ENCODE measurements at regions not wholly inside any gene's neighbourhood (a gene's known extent, or its start where the extent isn't known, plus 50 kb on each side); places are given as distances from the start of the nearest gene placed in this dataset.
"Not testable (repeated sequence)": the region's sequence is repeated elsewhere in the genome, so short reads cannot be mapped to it uniquely, and the experiment has no call there.

- Histone ChIP-seq H3K9me3 (peaks cover 0 to 9% (median 0%) of the 10 kb centered on the region in 3 donors), H3K4me3 (no peak overlapping the region), H3K27ac (no peak overlapping the region), H3K4me1 (no peaks in the 10 kb centered on the region), H3K36me3 (no peaks in the 10 kb centered on the region), H3K27me3 (no peaks in the 10 kb centered on the region)
- 51 to 65% methylated on average over 5 of the region's 5 CpGs for WGBS, 2 donors (ENCODE audit: low coverage in 1 of 2)
- no peak for TF ChIP-seq POLR2A (IDR thresholded peaks at IDR 0.05)
- no peak for TF ChIP-seq EP300 (IDR thresholded peaks at IDR 0.05)
- no peak for TF ChIP-seq POLR2AphosphoS5 (IDR thresholded peaks at IDR 0.05)
- TF ChIP-seq CTCF (IDR thresholded peaks at IDR 0.05): no peak
- ATAC-seq: no peak
These were observed 823.6 kb upstream of the ARRDC3 start for GRCh38 chr5:92206681-92207080.

GRCh38 chr5:92199035-92199434 lies 815.9 kb upstream of the ARRDC3 start:
- not testable (repeated sequence) for H3K27me3 ChIP-seq, H3K4me1 ChIP-seq, H3K4me3 ChIP-seq, H3K9me3 ChIP-seq, H3K27ac ChIP-seq, H3K36me3 ChIP-seq, ATAC-seq
- WGBS, 2 donors (ENCODE audit: low coverage in 1 of 2): 92% methylated on average over 17 of the region's 27 CpGs; no CpG with 5 or more reads in 1 of the 2 donors

- 59 to 100% methylated on average over 1 of the region's 1 CpG for WGBS, 2 donors (ENCODE audit: low coverage in 1 of 2)
- H3K4me3 ChIP-seq: no peak overlapping the region
- TF ChIP-seq POLR2AphosphoS5 (IDR thresholded peaks at IDR 0.05) (no peak), CTCF (IDR thresholded peaks at IDR 0.05) (no peak), EP300 (IDR thresholded peaks at IDR 0.05) (no peak), POLR2A (IDR thresholded peaks at IDR 0.05) (no peak)
- no peaks in the 10 kb centered on the region for H3K9me3 ChIP-seq
- H3K36me3 ChIP-seq: no peaks in the 10 kb centered on the region
- no peaks in the 10 kb centered on the region for H3K4me1 ChIP-seq
- no peak for ATAC-seq
- no peaks in the 10 kb centered on the region for H3K27me3 ChIP-seq
- no peak overlapping the region for H3K27ac ChIP-seq
These were observed 798.5 kb upstream of the ARRDC3 start for GRCh38 chr5:92181656-92182055.

GRCh38 chr5:92180391-92180790 lies 797.3 kb upstream of the ARRDC3 start:
- no peak for ATAC-seq

GRCh38 chr5:92179651-92180050 lies 796.5 kb upstream of the ARRDC3 start:
- no peak for ATAC-seq
- no peak for TF ChIP-seq POLR2AphosphoS5 (IDR thresholded peaks at IDR 0.05)
- TF ChIP-seq EP300 (IDR thresholded peaks at IDR 0.05): no peak
- TF ChIP-seq POLR2A (IDR thresholded peaks at IDR 0.05): no peak
- TF ChIP-seq CTCF (IDR thresholded peaks at IDR 0.05): no peak
- H3K27me3 ChIP-seq: no peaks in the 10 kb centered on the region
- no peak overlapping the region for H3K27ac ChIP-seq
- no peaks in the 10 kb centered on the region for H3K36me3 ChIP-seq
- H3K9me3 ChIP-seq: no peaks in the 10 kb centered on the region
- no peak overlapping the region for H3K4me3 ChIP-seq
- 25 to 50% methylated on average over 1 of the region's 1 CpG for WGBS, 2 donors (ENCODE audit: low coverage in 1 of 2)
- no peaks in the 10 kb centered on the region for H3K4me1 ChIP-seq

More at GRCh38 chr5:92180391-92180790, 797.3 kb upstream of the ARRDC3 start:
- Histone ChIP-seq H3K27ac (no peak overlapping the region), H3K36me3 (no peaks in the 10 kb centered on the region), H3K4me3 (no peak overlapping the region), H3K4me1 (no peaks in the 10 kb centered on the region), H3K9me3 (no peaks in the 10 kb centered on the region), H3K27me3 (no peaks in the 10 kb centered on the region)
- no peak for TF ChIP-seq EP300 (IDR thresholded peaks at IDR 0.05)

GRCh38 chr5:92177926-92178487 lies 794.9 kb upstream of the ARRDC3 start:
- Histone ChIP-seq H3K27me3 (no peaks in the 10 kb centered on the region), H3K36me3 (no peaks in the 10 kb centered on the region), H3K27ac (no peak overlapping the region), H3K4me1 (no peaks in the 10 kb centered on the region), H3K4me3 (no peak overlapping the region), H3K9me3 (no peaks in the 10 kb centered on the region)
- WGBS, 2 donors (ENCODE audit: low coverage in 1 of 2): 63 to 69% methylated on average over 1 of the region's 1 CpG
- TF ChIP-seq CTCF (IDR thresholded peaks at IDR 0.05) (no peak), POLR2AphosphoS5 (IDR thresholded peaks at IDR 0.05) (no peak), POLR2A (IDR thresholded peaks at IDR 0.05) (no peak), EP300 (IDR thresholded peaks at IDR 0.05) (no peak)
- ATAC-seq: no peak
